ENCODE measurements at regions not wholly inside any gene's neighbourhood (a gene's known extent, or its start where the extent isn't known, plus 50 kb on each side); places are given as distances from the start of the nearest gene placed in this dataset.
A peak's percentile ranks its signal among the peaks of the same experiment; 100 is the strongest.

DNA sequence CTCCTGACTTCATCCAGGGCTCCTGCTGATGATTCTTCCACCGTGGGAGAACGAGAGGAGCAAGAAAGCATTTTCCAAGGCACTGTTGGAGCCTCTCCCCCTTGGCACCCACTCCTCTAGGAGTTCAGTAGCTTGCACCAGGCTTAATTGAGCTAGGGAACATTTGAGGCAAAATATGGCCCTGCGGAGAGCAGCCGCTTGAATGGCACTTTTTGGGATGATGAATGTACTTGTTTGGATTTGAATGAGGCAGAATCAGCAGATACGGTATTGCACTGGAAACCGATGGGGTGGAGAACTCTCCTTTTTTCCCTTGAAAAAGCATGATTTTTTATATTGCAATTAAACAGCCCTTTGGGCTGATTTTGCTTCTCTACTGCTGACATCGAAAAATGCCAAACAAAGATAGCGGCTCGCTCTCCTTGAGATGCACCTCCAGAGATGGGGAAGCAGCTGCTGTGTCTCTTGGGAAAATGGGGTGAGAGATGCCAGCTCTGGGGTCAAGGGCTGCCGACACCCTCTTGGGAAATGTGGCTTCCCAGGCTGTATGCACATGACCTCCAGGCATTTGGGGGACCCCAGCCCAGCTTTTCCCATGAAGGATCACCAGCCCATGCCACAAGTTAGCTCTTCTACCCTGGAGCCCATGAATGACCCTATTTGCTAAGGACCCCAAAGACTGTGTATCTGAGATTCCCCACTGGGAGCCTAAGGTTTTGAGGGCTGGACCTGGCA is 55.4 kb upstream of the LRP8 start:
- TF ChIP-seq, protein P1, sequence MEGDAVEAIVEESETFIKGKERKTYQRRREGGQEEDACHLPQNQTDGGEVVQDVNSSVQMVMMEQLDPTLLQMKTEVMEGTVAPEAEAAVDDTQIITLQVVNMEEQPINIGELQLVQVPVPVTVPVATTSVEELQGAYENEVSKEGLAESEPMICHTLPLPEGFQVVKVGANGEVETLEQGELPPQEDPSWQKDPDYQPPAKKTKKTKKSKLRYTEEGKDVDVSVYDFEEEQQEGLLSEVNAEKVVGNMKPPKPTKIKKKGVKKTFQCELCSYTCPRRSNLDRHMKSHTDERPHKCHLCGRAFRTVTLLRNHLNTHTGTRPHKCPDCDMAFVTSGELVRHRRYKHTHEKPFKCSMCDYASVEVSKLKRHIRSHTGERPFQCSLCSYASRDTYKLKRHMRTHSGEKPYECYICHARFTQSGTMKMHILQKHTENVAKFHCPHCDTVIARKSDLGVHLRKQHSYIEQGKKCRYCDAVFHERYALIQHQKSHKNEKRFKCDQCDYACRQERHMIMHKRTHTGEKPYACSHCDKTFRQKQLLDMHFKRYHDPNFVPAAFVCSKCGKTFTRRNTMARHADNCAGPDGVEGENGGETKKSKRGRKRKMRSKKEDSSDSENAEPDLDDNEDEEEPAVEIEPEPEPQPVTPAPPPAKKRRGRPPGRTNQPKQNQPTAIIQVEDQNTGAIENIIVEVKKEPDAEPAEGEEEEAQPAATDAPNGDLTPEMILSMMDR (IDR thresholded peaks at IDR 0.05), result no peak
- Mint-ChIP-seq H3K9me3 (peaks cover 19% of the 10 kb centered on the region), H3K27ac (no peak overlapping the region), H3K4me3 (no peak overlapping the region), H3K36me3 (ENCODE audit: low read depth) (no peaks in the 10 kb centered on the region), H3K27me3 (ENCODE audit: low read depth, poor library complexity) (peaks cover 18% of the 10 kb centered on the region), H3K4me1 (peaks cover 34% of the 10 kb centered on the region)
- DNase-seq, result no peak

DNA sequence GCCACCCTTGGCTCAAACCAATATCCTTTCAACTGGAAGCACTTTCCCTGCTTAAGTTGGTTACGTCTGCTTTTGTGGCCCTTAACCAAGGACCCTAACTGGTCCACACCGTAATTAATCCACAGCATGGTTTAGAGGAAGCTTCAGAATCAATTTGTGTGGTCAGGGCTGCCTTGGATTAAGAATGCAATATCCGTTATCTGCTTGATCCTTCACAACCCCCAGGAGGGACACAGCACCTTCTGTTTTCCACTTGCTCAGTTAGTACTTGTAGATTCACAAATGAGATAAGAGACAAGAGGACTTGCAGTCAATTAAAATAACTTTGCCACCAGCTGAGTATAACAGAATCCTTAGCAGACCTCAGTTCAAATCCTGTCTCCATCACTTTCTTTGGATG is 56.9 kb upstream of the LRP8 start:
- Mint-ChIP-seq H3K9me3 (peaks cover 19% of the 10 kb centered on the region), H3K27me3 (ENCODE audit: low read depth, poor library complexity) (peaks cover 18% of the 10 kb centered on the region), H3K4me1 (peaks cover 23% of the 10 kb centered on the region), H3K4me3 (no peak overlapping the region), H3K36me3 (ENCODE audit: low read depth) (no peaks in the 10 kb centered on the region), H3K27ac (no peak overlapping the region)
- no peak for DNase-seq
- TF ChIP-seq, protein P1 (IDR thresholded peaks at IDR 0.05), result no peak

DNA sequence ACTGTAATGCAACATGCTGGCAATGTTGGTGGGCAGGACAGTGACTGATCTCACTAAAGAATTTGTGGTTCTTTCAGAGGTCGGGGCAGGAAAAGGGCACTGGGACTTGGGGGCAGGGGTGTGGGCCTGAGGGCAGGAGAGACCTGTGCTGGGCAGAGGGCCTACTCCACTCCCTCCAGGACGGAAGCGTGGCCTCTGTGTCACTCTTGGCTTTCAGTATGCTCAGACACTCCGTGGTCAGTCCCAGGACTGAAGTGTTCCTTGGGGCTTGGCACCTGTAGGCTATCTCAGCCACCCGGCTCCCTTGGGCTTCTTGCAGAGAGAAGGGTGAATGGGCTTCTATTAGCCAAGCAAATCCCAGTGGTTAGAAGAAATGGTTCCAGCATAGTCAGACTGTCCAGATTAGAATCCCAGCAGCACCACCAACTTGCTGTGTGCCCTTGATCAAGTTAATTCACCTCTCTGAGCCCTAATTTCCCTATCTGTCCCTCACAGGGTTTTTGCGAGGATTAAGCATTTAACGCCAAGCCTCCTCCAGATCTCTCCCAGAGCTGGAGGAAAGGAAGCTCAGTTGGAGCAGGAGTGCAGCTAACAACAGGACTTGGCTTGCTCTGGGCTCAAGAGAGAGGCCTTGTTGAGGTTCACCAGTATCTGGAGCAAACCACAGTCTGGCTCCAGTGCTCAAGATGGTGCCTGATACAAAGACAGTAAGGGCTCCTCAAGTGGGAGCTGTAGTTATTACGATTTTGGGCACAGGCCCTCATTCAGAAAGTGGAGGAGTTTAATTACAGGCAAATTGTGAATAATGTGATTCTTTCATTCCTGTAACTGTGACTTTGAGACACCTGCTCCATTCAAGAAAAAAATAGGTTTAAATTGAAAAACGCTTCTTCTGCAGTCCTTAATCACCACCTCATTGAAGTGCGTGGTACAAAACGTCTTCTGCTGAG is 57.7 kb upstream of the LRP8 start:
- Mint-ChIP-seq H3K4me1 (peaks cover 25% of the 10 kb centered on the region), H3K27ac (peak overlapping the region; percentile 55), H3K27me3 (ENCODE audit: low read depth, poor library complexity) (peaks cover 18% of the 10 kb centered on the region), H3K36me3 (ENCODE audit: low read depth) (no peaks in the 10 kb centered on the region), H3K4me3 (no peak overlapping the region), H3K9me3 (peaks cover 19% of the 10 kb centered on the region)
- DNase-seq, result no peak
- TF ChIP-seq, protein P1 (IDR thresholded peaks at IDR 0.05), result no peak

DNA sequence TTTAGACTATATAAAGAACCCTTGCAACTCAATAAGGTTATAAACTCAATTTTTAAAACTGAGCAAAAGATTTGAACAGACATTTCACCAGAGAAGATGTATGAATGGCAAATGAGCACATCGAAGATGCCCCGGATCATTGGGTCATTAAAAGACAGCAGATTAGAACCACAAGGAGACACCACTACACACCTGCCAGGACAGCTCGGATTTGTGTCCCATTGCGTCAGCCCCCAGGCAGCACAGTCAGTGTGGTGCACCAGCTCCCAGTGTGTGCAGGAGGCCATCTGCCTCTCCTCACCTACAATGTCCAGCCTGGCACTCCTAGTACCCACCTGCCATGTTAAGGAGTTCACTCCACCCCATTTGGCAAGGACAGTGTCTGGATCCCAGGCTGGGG is 61.1 kb upstream of the LRP8 start:
- no peak for DNase-seq
- peaks cover 19% of the 10 kb centered on the region for H3K9me3 Mint-ChIP-seq
- H3K36me3 Mint-ChIP-seq (ENCODE audit: low read depth), result no peaks in the 10 kb centered on the region
- TF ChIP-seq, protein P1 (IDR thresholded peaks at IDR 0.05), result no peak
- H3K4me3 Mint-ChIP-seq, result no peak overlapping the region
- peaks cover 39% of the 10 kb centered on the region for H3K4me1 Mint-ChIP-seq
- no peak overlapping the region for H3K27ac Mint-ChIP-seq
- peaks cover 11% of the 10 kb centered on the region for H3K27me3 Mint-ChIP-seq (ENCODE audit: low read depth, poor library complexity)

DNA sequence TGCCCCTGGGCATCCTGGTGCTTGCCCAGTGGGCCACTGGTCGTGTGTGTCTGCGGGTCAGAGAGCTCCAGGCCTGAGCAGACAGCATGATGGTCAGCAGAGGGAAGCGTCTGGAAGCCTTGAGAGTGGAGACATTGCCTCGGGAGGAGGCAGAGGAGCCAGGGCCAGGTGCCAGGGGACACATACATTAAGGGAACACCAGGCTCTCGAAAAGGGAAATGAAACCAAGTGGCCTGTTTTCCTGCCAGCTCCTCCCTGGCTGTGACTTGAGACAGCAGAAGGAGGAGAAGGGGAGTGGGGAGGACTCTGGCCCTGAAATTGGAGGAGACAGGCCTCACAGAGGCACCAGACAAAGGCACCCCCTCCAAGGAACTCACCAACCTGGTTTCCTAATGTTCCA is 62.4 kb upstream of the LRP8 start:
- peaks cover 19% of the 10 kb centered on the region for H3K9me3 Mint-ChIP-seq
- peak overlapping the region; percentile 23 for H3K27ac Mint-ChIP-seq
- TF ChIP-seq, protein P1 (IDR thresholded peaks at IDR 0.05), result no peak
- peaks cover 4% of the 10 kb centered on the region for H3K27me3 Mint-ChIP-seq (ENCODE audit: low read depth, poor library complexity)
- DNase-seq, result no peak
- peaks cover 44% of the 10 kb centered on the region for H3K4me1 Mint-ChIP-seq
- no peak overlapping the region for H3K4me3 Mint-ChIP-seq
- H3K36me3 Mint-ChIP-seq (ENCODE audit: low read depth), result no peaks in the 10 kb centered on the region

Measured in nephron progenitor cell (in vitro differentiated cells).